ENCODE measurements at regions not wholly inside any gene's neighbourhood (a gene's known extent, or its start where the extent isn't known, plus 50 kb on each side); places are given as distances from the start of the nearest gene placed in this dataset.
"Not testable (repeated sequence)": the region's sequence is repeated elsewhere in the genome, so short reads cannot be mapped to it uniquely, and the experiment has no call there.

DNA sequence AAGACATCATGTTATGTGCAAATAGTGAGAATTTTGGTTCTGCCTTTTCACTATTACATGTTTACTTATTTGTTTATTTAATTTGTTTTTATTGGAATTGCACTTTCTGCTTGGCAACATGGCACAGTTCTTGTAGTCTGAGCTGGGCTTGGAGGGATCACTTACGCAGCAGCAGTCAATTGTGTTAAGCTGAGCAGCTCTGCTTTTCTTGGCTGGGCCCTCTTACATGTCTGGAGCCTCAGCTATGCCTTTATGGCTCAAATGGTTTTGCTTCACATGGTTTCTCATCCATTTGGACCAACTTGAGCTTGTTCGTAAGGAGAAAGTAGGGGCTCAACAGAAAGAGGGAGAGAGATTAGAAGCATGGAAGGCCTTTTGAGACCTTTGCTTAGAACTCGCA is 327.5 kb upstream of the EPHA7 start:
- no peak for DNase-seq

GRCh38 chr6:93745306-93745705 is 325.9 kb upstream of the EPHA7 start:
- no peak for DNase-seq

DNA sequence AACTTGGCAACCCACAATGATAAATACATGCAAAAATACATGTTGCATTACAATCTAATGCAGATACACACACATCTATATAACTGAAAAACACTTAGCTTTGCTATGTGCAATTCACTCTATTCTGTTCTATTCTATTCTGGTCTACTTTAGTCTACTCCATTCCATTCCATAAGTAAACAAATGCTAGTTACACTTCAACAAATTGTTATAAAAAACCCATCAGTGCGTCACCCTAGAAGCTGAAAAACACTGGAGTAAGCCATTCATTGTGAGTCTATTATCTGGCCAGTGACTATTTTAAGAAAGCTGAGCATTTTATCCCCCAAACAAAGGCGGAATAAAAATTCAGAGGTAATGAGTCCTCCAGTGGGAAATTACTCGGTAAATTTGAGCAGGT is 315.7 kb upstream of the EPHA7 start:
- peak; percentile 90 for DNase-seq

GRCh38 chr6:93731306-93731705 is 311.9 kb upstream of the EPHA7 start:
- no peak for DNase-seq

GRCh38 chr6:93728150-93728549 is 308.8 kb upstream of the EPHA7 start:
- DNase-seq: no peak

GRCh38 chr6:93727447-93727846 is 308.1 kb upstream of the EPHA7 start:
- DNase-seq: no peak

GRCh38 chr6:93721386-93722048 is 302.2 kb upstream of the EPHA7 start:
- peak; percentile 76 for DNase-seq

DNA sequence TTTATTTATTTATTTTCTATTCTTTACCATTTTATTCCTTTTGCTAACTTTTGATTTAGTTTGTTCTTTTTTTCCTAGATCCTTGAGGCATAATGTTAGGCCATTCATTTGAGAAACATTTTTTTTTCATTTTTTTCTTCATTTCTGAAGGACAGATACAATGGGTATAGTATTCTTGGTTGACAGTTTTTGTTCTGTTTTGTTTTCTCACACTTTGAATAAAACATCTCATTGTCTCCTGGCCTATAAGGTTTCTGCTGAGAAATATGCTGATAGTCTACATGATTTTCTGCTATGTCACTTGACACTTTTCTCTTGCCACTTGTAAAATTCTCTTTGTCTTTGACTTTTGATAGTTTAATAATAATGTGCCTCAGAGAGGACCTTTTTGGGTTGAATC is 294.6 kb upstream of the EPHA7 start:
- no peak for DNase-seq

DNA sequence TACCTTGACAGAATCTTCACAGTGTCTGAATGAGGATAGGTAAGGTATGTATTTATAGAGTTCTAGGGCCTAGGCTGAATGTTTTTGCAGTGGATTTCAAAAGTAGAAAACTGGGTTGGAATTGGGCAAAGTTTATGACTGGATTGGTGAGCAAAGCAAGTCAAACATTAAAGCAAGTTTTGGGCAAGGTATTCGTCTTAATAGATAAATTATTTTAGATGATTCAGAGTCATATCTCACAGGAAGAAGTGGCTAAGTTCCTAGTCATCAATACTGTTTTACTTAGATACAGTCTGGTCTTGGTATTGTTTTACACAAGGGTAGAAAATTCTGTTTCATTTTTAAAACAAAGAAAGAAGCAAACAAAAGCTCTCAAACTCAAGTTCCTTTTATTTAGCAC is 284.1 kb upstream of the EPHA7 start:
- DNase-seq: no peak

DNA sequence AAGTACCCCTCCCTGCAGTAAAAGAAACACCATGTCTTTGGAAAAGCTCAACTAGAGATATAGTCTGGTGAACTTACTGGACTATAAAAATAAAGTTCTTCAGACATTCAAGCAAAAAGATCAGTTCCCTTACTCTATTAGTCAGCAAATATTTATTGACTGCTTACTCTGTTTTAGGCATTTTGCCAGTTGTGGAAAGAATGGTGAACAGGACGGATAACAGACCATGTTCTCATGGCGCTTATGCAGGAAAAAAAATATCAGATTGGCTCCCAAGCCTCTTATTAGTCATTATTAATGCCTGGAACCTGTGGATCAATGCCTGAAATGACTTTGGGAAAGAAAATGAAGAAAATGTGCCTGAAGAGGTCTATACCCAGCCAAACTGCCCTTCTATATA is 282.2 kb upstream of the EPHA7 start:
- DNase-seq: no peak

DNA sequence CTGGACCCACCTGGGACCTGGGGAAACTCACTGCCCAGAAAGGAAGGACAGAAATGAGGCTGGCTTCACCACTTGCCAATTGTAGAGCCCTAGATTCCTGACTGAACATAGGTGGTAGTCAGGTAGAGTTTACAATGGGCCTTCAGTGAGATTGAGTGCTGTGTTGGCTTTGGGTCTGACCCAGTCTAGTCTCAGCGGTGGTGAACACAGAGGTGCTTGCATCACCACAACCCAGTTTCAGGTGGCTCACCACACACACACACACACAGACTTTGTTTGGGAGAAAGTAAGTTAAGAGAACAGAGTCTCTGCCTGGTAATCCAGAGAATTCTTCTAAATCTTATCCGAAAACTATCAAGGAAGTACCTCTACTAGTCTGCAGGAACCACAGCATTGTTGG is 266.1 kb upstream of the EPHA7 start:
- no peak for DNase-seq

GRCh38 chr6:93684339-93684738 is 265.0 kb upstream of the EPHA7 start:
- no peak for DNase-seq

DNA sequence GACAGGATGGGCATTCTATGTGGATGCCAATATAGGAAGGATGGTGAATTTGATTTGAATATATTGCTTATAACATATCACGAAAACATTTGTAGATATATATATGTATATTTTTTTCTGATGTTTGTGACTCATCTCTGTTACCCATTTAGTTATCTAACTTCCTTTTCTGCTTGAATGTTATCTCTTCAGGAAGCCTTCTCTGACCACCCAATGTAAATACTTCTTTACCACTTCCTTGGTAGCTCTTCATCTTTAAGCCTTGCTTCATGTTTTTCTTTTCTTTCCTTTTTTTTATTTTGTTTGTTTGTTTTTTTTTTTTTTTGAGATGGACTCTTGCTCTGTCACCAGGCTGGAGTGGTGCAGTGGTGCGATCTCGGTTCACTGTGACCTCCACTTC is 260.5 kb upstream of the EPHA7 start:
- no peak for DNase-seq

DNA sequence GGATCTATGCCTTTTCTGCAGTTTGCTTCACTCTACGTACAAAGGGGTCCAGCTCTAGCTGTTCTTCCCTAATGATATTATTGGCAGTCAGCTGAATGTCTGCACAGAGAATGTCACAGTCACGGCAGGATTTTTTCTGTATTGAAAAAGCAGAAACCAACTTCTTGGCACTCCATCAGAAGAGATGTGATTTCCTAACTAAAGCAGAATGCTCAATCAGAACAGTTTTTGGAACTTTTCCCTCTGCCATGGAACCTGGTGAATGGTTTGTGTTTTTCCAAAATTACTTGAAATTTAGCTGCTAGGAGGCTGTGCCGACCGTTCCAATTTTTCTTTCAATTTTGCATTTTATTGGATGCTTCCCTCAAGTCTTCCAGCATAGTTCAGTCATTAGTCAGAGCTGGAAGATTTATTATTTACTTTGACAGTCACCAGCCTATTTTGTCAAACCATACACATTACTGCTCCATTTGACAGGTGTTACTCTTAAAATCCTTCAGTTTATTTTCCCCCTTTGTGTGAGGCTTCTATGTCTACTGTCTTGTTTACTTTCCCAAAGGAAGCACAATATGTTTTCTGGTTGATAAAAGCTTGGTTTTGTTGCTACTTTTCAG is 259.6 kb upstream of the EPHA7 start:
- peak; percentile 26 for DNase-seq

DNA sequence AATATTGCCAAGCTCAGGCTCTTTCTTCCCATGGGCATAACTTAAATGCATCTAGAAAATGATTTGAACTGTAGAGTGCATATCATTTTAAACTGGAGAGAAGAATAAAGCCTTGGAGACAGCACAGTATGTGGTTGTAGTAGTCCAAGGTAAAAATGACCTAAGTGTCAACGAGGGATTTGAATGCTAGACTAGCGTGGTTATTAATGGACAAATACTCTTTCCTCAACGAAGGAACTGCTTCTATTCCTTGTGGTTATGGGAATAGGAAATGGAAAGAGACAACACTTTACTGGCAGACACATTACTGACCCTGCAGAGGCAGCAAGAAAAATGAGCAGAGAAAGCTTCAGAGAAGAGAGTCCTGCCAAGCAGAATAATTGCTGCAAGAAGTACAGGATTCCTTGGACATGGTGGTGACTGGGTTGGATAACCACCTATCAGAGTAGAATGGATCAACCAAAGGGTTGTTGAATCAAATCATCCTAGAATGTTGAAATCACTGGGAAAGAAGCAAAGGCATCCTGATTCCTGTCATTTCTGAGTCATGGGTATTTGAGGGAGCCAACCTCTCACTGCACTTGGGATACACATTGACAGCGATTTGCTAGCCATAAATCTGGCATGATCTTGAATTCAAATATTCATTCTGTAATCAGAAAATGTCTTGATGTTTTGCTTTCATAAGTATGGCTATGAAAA is 258.1 kb upstream of the EPHA7 start:
- DNase-seq: no peak

GRCh38 chr6:93676581-93676980 is 257.2 kb upstream of the EPHA7 start:
- no peak for DNase-seq

DNA sequence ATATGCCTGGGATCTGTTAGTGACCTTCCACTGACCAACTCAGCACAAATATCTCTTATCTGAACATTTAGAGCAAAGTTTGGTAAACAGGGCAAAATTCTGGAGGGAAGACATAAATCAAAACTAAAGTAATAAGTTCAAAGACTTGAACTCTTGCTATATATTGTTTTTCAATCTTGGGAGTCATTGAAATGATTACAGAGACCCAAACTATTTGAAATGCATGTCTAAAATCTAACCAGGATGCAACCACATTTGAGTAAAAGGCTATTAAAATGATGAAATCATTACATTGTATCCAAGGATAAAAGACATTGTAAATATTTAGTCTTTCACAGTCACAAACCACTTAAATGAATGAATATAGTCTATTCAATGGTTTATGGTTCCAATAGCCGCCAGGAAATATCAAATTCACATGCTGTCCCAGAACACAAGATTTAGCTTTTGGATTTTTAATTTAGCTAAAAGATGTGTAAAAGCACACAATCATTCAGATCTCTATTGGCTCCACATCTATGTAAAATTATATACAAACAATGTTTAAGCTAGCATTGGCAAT is 256.6 kb upstream of the EPHA7 start:
- DNase-seq: peak; percentile 6

GRCh38 chr6:93663111-93663510 is 243.8 kb upstream of the EPHA7 start:
- no peak for DNase-seq

DNA sequence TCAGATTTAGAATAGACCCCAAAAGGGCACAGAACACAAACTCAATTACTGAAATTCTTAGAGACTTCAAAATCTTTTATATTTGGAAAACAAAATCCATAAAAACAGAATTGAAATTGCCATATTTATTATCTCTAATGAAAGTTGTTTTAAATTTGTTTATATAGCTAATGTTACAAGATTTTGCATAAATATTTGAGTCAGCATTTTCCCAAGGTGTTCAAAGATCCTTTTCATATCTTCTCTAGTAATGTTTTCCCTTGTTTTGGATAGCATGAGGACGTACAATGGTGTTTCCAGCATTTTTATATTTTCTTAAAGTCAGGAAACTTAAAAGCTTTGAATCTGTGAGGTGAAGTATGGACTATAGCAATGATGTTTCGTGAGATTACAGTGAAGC is 235.2 kb upstream of the EPHA7 start:
- DNase-seq: no peak

DNA sequence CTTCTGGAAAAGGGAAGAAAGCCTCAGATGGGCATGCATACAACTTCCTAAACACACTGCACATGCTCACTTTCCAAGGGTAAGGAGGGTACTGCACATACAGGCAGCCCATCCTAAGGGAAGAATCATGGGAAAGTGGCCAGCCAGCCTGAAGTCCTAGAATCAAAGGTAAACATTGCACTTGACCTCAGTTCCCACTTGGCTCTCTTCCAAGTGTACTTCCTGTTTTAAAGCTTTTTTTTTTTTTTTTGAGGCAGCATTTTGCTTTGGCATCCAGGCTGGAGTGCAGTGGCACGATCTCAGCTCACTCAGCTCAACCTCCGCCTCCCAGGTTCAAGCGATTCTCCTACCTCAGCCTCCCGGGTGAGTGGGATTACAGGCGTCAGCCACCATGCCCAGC is 225.3 kb upstream of the EPHA7 start:
- DNase-seq: peak; percentile 33

DNA sequence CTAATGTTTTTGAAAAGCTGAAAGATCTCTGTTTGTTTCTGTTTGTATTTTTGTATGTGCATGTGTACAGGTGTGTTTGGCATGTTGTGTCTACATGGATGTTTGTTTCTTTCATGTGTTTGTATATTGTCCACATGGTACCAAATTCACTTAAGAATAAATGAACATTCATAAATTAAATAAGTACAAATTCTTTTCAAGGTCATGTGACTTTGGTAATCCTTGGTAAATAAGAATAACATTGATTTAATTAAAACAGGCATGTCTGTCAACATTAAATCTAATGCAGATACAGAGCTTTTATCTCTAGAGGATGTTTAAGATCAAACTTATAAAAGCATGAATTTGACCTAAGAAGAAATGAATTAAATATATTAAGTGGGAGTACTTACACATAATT is 219.8 kb upstream of the EPHA7 start:
- no peak for DNase-seq

DNA sequence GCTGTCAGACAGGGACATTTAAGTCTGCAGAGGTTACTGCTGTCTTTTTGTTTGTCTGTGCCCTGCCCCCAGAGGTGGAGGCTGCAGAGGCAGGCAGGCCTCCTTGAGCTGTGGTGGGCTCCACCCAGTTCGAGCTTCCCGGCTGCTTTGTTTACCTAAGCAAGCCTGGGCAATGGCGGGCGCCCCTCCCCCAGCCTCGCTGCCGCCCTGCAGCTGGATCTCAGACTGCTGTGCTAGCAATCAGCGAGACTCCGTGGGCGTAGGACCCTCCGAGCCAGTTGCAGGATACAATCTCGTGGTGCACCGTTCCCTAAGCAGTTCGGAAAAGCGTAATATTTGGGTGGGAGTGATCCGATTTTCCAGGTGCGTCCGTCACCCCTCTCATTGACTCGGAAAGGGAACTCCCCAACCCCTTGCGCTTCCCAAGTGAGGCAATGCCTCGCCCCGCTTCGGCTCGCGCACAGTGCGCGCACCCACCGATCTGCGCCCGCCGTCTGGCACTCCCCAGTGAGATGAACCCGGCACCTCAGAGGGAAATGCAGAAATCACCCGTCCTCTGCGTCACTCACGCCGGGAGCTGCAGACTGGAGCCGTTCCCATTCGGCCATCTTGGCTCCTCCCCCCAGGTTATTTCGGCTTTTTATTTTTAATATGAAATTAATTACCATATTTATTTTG is 217.8 kb upstream of the EPHA7 start:
- DNase-seq: not testable (repeated sequence)

- DNase-seq: peak; percentile 93
Measured at GRCh38 chr6:93624408-93624807, 205.0 kb upstream of the EPHA7 start.

- DNase-seq: no peak
Measured at GRCh38 chr6:93621442-93621841, 202.1 kb upstream of the EPHA7 start.

Data from NCI-H345 (cell line).